ENCODE measurements at regions not wholly inside any gene's neighbourhood (a gene's known extent, or its start where the extent isn't known, plus 50 kb on each side); places are given as distances from the start of the nearest gene placed in this dataset.

GRCh38 chr5:26645659-26646058, 392.7 kb downstream of the CDH9 start:
- TF ChIP-seq MAX (IDR thresholded peaks at IDR 0.05; ENCODE audit: insufficient read depth, insufficient read length) (no peak), JUN (IDR thresholded peaks at IDR 0.05; ENCODE audit: borderline replicate concordance, insufficient read depth, insufficient read length, low read depth) (no peak), CTCF (IDR thresholded peaks at IDR 0.05; ENCODE audit: extremely low read depth in 1 of 2, insufficient read depth in 1 of 2, low read depth in 1 of 2, low read length in 2 of 2) (no peak), POLR2AphosphoS5 (IDR thresholded peaks at IDR 0.05; ENCODE audit: insufficient read depth, low read depth, low read length) (no peak), POLR2A (IDR thresholded peaks at IDR 0.05; ENCODE audit: low read depth, low read length) (no peak), EZH2 (IDR thresholded peaks at IDR 0.05; ENCODE audit: borderline replicate concordance, low read depth, low read length, severe bottlenecking) (no peak)
